AG10803 (cell line): ENCODE measurements at regions not wholly inside any gene's neighbourhood (a gene's known extent, or its start where the extent isn't known, plus 50 kb on each side); places are given as distances from the start of the nearest gene placed in this dataset.
A peak's percentile ranks its signal among the peaks of the same experiment; 100 is the strongest.

Experiments
- DNase-seq: peaks from one replicate; pipeline ENCODE4 v3.0.0; 2010; ENCODE audit warnings: low read depth
- H3K4me3 ChIP-seq: 2 replicates; pipeline ENCODE4 v1.5.1; 2011; ENCODE audit warnings: mild to moderate bottlenecking, low read length, control low read depth
- CTCF ChIP-seq: conservative IDR thresholded peaks from 2 replicates; pipeline ENCODE4 v1.5.1; 2011; ENCODE audit warnings: mild to moderate bottlenecking, low read length, control low read depth, inconsistent platforms

- DNase-seq: no peak
- no peak overlapping the region for H3K4me3 ChIP-seq
- TF ChIP-seq CTCF: no peak
Observed at GRCh38 chr6:82775981-82776380, 289.7 kb downstream of the UBE3D start.

DNA sequence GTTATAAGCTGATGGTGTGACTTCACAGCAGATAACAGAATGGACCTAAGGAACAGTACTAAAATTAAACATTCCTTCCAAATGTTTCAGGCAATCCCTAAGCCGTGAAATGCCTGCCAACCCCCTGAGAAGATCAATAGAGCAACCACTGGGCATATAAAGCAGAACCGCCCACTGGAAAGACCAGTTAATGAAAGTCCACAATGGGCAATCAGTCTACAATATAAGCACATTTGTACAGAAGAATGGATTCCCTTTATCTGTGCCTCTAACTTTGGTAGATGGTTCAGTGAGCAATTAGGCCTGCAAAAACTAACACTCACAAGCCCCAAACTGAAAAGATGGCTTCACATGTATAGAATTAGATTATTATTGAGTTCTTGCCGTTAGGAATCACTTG lies 286.6 kb downstream of the UBE3D start:
- no peak for DNase-seq
- no peak overlapping the region for H3K4me3 ChIP-seq
- no peak for TF ChIP-seq CTCF

GRCh38 chr6:82780334-82780733 lies 285.3 kb downstream of the UBE3D start:
- no peak for DNase-seq
- no peak overlapping the region for H3K4me3 ChIP-seq
- TF ChIP-seq CTCF: no peak

- TF ChIP-seq CTCF: no peak
- DNase-seq: no peak
- no peak overlapping the region for H3K4me3 ChIP-seq
Observed at GRCh38 chr6:82781620-82782204, 283.9 kb downstream of the UBE3D start.

DNA sequence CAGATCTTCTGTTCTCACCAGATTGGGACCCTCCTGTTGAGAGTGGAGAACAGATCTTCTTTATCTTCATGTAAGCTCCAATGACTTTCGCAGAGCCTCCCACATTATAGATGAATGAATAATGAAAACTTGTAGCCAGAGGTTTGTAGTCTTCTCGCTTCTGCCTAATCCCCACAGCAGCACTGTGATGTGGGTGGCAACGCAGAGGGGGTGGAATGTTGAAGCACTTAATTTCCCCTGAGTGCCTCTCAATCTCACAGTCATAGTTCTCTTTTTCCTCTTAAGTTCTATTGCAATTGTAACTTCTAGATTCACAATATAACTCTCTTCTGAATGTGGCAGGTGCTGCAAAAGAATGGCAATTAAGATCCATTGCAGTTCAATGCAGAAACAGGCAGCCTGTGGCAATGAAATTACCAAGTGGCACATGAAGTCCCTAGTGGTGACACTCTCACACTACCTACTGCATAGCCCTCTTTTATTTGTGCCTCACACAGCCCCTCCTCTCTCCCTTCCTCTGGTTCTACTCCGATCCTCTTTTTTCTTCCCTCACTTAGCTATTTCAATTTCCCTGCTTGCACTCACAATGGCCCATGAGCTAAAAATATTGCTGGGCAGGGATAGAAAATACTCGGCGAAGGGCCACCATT lies 281.9 kb downstream of the UBE3D start:
- H3K4me3 ChIP-seq: no peak overlapping the region
- TF ChIP-seq CTCF: peak; percentile 20
- no peak for DNase-seq

DNA sequence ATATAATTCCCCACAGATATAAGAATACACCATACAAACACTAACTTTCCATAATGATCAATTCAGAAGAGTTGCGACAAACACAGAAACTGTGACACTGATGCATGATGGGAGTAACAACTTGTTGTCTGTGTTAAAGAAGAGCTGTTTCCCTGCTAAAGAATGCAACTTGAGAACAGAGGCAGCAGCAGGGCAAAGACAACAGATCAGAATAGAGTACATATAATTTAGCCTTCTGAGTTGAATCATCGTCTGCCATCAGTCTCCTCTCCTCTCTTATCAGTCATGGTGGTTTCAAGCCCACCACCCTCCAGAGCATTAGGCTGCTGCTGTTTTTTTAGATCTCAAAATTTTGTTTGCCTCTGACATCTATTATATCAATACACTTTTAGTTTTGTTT lies 280.4 kb downstream of the UBE3D start:
- H3K4me3 ChIP-seq: no peak overlapping the region
- no peak for DNase-seq
- TF ChIP-seq CTCF: no peak

DNA sequence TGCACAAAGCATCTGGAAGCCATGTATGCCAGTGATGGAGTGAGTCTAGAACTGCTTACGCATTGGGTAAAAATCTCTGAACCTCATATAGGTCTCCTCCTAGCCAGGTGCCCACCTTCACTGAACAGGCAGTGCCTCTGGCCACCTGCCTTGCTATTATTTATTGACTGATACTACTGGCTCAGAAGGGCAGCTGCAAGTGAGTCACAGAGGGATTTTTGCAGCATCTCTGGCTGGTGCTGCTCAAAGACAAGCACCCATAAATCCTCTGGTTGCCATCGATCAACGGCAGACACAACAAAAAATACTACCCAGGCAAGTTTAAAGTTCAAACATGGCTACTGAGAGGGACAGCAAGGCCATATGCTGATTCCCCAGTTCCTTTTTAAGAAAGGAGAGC lies 279.4 kb downstream of the UBE3D start:
- H3K4me3 ChIP-seq: no peak overlapping the region
- no peak for DNase-seq
- no peak for TF ChIP-seq CTCF
